Retinal pigment epithelial cell (primary cell): ENCODE measurements at regions not wholly inside any gene's neighbourhood (a gene's known extent, or its start where the extent isn't known, plus 50 kb on each side); places are given as distances from the start of the nearest gene placed in this dataset.

Source experiments
- DNase-seq: peaks from one replicate; pipeline ENCODE4 v3.0.0-alpha.2; 2010; ENCODE audit warnings: low read depth
- H3K4me3 ChIP-seq: 2 replicates; pipeline ENCODE4 v1.5.1; 2011; ENCODE audit warnings: mild to moderate bottlenecking, low read length, control low read depth, moderate library complexity
- TF ChIP-seq, protein P1 (sequence below): conservative IDR thresholded peaks from 2 replicates; pipeline ENCODE4 v1.5.1; 2011; ENCODE audit warnings: low read depth, low read length, control low read depth, inconsistent platforms

- DNase-seq = no peak
- TF ChIP-seq, protein P1, sequence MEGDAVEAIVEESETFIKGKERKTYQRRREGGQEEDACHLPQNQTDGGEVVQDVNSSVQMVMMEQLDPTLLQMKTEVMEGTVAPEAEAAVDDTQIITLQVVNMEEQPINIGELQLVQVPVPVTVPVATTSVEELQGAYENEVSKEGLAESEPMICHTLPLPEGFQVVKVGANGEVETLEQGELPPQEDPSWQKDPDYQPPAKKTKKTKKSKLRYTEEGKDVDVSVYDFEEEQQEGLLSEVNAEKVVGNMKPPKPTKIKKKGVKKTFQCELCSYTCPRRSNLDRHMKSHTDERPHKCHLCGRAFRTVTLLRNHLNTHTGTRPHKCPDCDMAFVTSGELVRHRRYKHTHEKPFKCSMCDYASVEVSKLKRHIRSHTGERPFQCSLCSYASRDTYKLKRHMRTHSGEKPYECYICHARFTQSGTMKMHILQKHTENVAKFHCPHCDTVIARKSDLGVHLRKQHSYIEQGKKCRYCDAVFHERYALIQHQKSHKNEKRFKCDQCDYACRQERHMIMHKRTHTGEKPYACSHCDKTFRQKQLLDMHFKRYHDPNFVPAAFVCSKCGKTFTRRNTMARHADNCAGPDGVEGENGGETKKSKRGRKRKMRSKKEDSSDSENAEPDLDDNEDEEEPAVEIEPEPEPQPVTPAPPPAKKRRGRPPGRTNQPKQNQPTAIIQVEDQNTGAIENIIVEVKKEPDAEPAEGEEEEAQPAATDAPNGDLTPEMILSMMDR = no peak
- no peak overlapping the region for H3K4me3 ChIP-seq
Measured at GRCh38 chr3:27589795-27590194, 105.6 kb upstream of the SLC4A7 start.

DNA sequence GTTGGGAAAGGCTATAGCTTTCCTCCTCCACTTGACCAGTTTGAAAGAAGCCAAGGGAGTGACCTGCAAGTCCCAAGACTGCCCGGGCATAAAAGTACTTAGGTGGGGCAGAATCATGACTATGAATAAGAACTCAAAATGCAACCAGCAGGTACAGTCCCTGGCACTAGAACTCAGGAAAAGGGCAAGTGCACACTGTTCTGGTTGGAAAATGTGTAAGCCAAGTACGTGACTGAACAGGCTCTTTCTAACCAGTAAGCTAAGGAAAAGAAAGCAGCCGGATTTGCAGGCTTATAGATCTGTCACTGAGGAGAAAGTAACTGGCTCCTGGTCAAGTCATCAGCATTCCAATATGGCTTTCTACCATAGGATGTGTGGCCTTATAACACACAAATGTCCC, 101.2 kb upstream of the SLC4A7 start:
- DNase-seq = no peak
- TF ChIP-seq, protein P1 = no peak
- H3K4me3 ChIP-seq = no peak overlapping the region

DNA sequence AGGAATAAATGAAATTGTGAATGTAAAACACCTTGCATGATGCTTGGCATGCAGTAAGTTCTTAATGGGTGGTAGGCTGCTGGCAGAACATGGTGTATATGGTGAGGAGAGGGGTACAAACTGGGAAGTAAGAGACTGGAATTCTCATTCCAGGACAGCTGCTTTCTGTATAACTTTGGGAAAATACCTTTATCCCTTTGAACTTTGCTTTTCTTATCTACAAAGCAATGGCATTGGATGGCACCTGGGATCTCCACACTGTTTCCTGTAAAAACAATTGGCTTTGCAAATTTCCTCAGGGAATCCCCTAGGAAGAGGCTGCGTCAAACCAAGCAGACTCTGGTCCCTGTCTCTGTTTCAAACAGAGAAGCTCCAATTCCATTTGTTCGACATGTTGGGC, 100.7 kb upstream of the SLC4A7 start:
- no peak overlapping the region for H3K4me3 ChIP-seq
- DNase-seq = no peak
- TF ChIP-seq, protein P1 = no peak

DNA sequence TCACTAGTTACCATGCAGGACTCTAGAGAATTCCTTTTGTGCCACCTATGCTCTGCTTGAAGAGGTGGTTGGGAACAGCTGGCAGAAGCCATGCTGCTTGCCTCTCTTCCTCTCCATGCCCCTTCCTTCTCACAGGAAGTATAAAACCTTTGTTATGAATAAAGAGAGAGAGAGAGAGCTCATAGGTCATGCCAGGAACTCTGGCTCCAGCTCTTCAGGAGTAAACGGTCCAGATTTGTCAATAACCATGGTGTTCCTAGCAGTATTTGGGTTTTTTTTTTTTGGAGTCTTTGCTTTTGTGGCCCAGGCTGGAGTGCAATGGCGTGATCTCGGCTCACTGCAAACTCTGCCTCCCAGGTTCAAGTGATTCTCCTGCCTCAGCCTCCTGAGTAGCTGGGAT, 97.7 kb upstream of the SLC4A7 start:
- TF ChIP-seq, protein P1 = no peak
- no peak overlapping the region for H3K4me3 ChIP-seq
- no peak for DNase-seq

DNA sequence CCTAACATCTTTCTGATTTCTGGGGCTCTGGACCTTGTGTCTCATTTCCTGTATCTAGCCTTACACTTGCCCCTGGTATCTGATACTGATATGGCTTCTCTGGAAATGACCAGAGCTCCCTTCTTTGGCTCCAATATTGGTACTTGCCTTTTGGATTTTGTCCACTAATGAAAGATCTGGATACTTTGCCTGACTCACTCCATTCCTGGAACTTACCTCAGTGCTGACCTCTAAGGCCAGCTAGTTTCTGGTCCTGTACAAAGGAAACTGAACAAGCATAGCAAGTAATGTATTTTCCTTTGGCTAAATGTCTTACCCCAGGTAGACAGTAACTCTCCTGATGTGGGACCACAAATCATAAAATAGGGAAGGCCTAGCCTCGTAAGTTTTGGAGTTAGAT, 93.8 kb upstream of the SLC4A7 start:
- TF ChIP-seq, protein P1 = no peak

DNA sequence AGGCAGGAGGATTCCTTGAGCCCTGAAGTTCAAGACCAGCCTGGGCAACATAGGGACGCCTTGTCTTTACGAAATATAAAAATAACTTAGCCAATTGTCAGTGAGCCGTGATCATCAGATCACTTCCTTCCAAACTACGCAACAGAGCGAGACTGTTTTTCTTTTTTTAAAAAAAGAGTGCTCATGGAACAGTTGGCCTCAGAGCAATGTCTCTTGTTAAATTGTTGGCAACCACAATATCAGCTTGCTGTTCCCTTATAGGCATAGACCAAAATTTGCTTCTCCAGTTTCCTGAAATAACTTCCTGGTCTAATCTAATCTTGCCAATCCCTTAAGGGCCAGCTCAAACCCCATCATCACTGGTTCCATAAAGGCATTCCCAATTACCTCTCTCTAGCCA, 93.3 kb upstream of the SLC4A7 start:
- TF ChIP-seq, protein P1 = no peak
- no peak for DNase-seq
- no peak overlapping the region for H3K4me3 ChIP-seq

More for the DNA sequence above, 93.8 kb upstream of the SLC4A7 start:
- DNase-seq = no peak
- no peak overlapping the region for H3K4me3 ChIP-seq

DNA sequence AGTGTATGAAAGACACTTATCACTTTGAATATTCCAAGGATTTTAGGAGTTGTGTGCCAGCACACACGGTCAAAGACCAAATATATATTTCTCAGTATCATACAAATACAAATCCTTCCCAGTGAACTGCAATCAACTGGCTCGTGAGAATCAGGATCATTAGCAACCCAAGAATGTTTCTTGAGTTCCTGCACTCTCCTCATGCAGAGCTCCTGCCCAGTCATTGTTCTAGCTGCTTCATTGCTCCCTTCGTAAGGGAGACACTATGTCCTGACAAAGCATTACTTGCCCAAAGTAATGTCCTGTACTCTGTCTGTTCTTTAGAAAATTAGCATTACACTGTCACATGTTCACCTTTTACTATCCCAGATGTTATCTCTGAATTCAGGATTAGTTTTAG, 92.0 kb upstream of the SLC4A7 start:
- no peak overlapping the region for H3K4me3 ChIP-seq
- TF ChIP-seq, protein P1 = no peak
- no peak for DNase-seq
